ENCODE measurements at regions not wholly inside any gene's neighbourhood (a gene's known extent, or its start where the extent isn't known, plus 50 kb on each side); places are given as distances from the start of the nearest gene placed in this dataset.
A peak's percentile ranks its signal among the peaks of the same experiment; 100 is the strongest.

GRCh38 chr6:22883061-22883717 lies 313.8 kb downstream of the HDGFL1 start:
- Histone ChIP-seq H3K9me3 (ENCODE audit: control insufficient read depth, low read length) (no peaks in the 10 kb centered on the region), H3K4me1 (ENCODE audit: control insufficient read depth, insufficient read depth, low read length) (peaks cover 2% of the 10 kb centered on the region), H3K27me3 (ENCODE audit: control insufficient read depth, insufficient read depth) (no peaks in the 10 kb centered on the region), H3K27ac (ENCODE audit: low read length) (peak overlapping the region; percentile 17), H3K4me3 (ENCODE audit: low read length) (no peak overlapping the region)
- WGBS: 60% methylated on average over 7 of the region's 7 CpGs
- intact Hi-C loops (cut with DNase I): no loop called here
- DNase-seq: no peak
- ATAC-seq: peak; percentile 48 to 50

DNA sequence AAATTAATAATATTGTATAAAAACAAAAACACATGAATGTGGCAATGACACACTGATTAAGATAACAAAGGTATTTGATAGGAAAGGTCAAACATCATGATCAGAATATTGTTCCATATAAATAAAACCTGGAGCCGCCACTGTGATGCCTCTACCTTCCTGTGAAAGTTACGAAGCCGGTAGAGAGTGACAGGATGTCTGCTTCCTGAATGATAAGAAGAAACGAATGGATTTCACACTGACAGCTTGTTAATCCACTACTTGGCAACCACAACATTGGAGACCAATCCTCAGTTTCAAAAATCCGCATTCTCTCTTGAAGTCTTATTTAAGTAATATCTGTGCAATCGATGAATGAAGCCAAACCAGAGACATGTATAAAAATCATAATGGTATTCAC lies 315.1 kb downstream of the HDGFL1 start:
- WGBS: 44% methylated on average over 6 of the region's 6 CpGs
- no peaks in the 10 kb centered on the region for H3K9me3 ChIP-seq (ENCODE audit: control insufficient read depth, low read length)
- no peak for DNase-seq
- ATAC-seq: peak in 1 of 2 donors; percentile 45
- H3K27me3 ChIP-seq (ENCODE audit: control insufficient read depth, insufficient read depth): no peaks in the 10 kb centered on the region
- H3K4me1 ChIP-seq (ENCODE audit: control insufficient read depth, insufficient read depth, low read length): peaks cover 2% of the 10 kb centered on the region
- H3K4me3 ChIP-seq (ENCODE audit: low read length): no peak overlapping the region
- intact Hi-C loops (cut with DNase I): no loop called here
- no peak overlapping the region for H3K27ac ChIP-seq (ENCODE audit: low read length)

- Histone ChIP-seq H3K27ac (ENCODE audit: low read length) (no peak overlapping the region), H3K4me1 (ENCODE audit: control insufficient read depth, insufficient read depth, low read length) (no peaks in the 10 kb centered on the region), H3K4me3 (ENCODE audit: low read length) (no peak overlapping the region), H3K27me3 (ENCODE audit: control insufficient read depth, insufficient read depth) (no peaks in the 10 kb centered on the region), H3K9me3 (ENCODE audit: control insufficient read depth, low read length) (no peaks in the 10 kb centered on the region)
- no peak for DNase-seq
- WGBS: 87% methylated on average over 10 of the region's 10 CpGs
- intact Hi-C loops (cut with DNase I): no loop called here
- ATAC-seq: no peak
Measured at GRCh38 chr6:22886650-22887581, 317.6 kb downstream of the HDGFL1 start.

DNA sequence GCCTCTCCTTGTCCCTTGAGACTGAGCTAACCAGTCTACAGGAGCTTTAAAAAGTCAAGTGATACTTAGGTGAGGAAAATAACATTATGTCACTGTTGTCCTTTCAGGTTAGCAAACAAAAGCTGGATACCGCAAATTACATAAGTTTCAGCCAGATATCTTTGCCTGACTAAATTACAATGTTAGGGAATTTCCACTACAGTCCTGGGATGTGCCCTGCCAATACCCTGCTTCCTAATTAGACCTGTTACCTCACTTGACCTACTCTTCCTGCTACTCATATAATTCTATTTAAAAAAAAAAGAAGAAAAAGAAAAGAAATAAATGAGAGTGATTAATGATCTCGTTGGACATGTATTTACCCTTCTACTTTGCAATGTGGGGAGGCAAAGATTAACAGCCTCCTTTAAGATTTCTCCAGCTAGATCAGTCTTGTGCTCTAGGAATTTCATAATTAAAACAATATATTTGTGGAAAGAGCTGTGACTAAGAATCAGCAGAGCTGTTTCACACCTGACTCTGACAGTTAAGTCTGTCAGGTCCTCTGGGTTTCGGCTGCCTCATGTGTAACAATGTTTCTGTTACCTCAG lies 318.9 kb downstream of the HDGFL1 start:
- ATAC-seq (no peak), DNase-seq (no peak)
- H3K4me3 ChIP-seq (ENCODE audit: low read length): no peak overlapping the region
- no peaks in the 10 kb centered on the region for H3K9me3 ChIP-seq (ENCODE audit: control insufficient read depth, low read length)
- H3K4me1 ChIP-seq (ENCODE audit: control insufficient read depth, insufficient read depth, low read length): no peaks in the 10 kb centered on the region
- H3K27me3 ChIP-seq (ENCODE audit: control insufficient read depth, insufficient read depth): no peaks in the 10 kb centered on the region
- no peak overlapping the region for H3K27ac ChIP-seq (ENCODE audit: low read length)
- WGBS: 53% methylated on average over 3 of the region's 3 CpGs
- intact Hi-C loops (cut with DNase I): no loop called here

DNA sequence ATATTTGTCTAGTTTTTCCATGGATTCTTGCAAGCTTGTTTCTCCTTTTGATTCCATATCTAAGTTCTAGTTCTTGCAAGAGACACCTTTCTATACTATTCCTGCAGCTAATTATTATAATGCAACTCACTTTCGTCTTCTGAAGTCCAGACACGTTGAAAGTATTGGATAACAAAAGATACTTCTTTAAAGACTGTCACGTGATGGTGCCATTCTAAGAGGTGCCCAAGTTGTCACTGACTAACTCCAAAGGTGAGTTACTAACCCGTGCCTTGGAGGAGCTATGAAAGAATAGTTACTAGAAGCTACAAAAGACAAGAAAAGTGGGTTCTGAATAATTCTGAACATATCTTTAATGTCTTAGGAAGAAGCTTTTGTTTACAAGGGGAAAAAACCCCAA lies 322.6 kb downstream of the HDGFL1 start:
- H3K4me3 ChIP-seq (ENCODE audit: low read length): no peak overlapping the region
- H3K27ac ChIP-seq (ENCODE audit: low read length): no peak overlapping the region
- ATAC-seq (no peak), DNase-seq (no peak)
- no peaks in the 10 kb centered on the region for H3K9me3 ChIP-seq (ENCODE audit: control insufficient read depth, low read length)
- no peaks in the 10 kb centered on the region for H3K4me1 ChIP-seq (ENCODE audit: control insufficient read depth, insufficient read depth, low read length)
- WGBS: 87% methylated on average over 4 of the region's 4 CpGs
- intact Hi-C loops (cut with DNase I): no loop called here
- H3K27me3 ChIP-seq (ENCODE audit: control insufficient read depth, insufficient read depth): no peaks in the 10 kb centered on the region

GRCh38 chr6:22892452-22892851 lies 323.1 kb downstream of the HDGFL1 start:
- DNase-seq (no peak), ATAC-seq (peak; percentile 80 to 84)
- peak overlapping the region; percentile 37 for H3K27ac ChIP-seq (ENCODE audit: low read length)
- intact Hi-C loops (cut with DNase I): no loop called here
- WGBS: 33% methylated on average over 2 of the region's 2 CpGs
- H3K27me3 ChIP-seq (ENCODE audit: control insufficient read depth, insufficient read depth): no peaks in the 10 kb centered on the region
- no peak overlapping the region for H3K4me3 ChIP-seq (ENCODE audit: low read length)
- H3K4me1 ChIP-seq (ENCODE audit: control insufficient read depth, insufficient read depth, low read length): no peaks in the 10 kb centered on the region
- no peaks in the 10 kb centered on the region for H3K9me3 ChIP-seq (ENCODE audit: control insufficient read depth, low read length)

DNA sequence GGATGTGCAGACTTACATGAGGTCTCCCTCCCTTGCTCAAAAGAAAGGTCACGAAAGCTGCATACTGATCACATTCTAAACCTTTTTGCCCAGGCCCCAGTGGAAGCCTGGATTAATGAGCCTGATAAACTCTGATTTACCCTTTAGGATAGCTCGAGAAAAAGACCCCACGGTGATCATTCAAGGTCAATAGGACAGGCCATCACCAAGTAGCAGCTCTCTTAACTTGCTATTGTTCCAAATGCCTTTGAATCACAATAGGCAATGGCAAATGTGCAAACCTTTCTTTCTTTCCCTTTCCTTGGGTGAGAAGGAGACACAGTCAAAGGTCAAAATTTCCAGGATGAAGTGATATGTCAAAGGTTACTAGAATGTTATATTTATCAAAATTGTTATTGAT lies 327.3 kb downstream of the HDGFL1 start:
- Histone ChIP-seq H3K27ac (ENCODE audit: low read length) (no peak overlapping the region), H3K4me3 (ENCODE audit: low read length) (no peak overlapping the region), H3K27me3 (ENCODE audit: control insufficient read depth, insufficient read depth) (no peaks in the 10 kb centered on the region), H3K9me3 (ENCODE audit: control insufficient read depth, low read length) (no peaks in the 10 kb centered on the region), H3K4me1 (ENCODE audit: control insufficient read depth, insufficient read depth, low read length) (no peaks in the 10 kb centered on the region)
- intact Hi-C loops (cut with DNase I): no loop called here
- WGBS: 76% methylated on average over 3 of the region's 3 CpGs
- ATAC-seq (no peak), DNase-seq (no peak)

DNA sequence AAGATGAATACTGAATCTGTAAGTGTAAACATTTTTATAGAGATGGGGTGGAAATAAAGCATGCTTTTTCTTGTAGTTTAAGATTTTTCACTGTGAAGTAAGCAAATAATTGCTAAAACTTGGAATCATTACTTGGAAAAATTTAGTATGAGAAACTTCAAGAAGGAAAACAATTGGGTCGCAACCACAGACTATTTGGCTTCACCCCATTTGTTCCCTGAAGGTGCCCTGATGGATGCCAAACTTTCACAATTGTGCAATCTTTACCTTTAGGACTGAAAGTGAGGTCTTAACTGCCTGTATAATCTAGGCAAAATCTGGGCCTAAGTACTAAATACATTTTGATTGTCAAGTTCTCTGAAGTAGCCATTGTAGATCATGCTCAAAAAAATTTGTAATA lies 330.1 kb downstream of the HDGFL1 start:
- no peak overlapping the region for H3K4me3 ChIP-seq (ENCODE audit: low read length)
- no peak for ATAC-seq
- no peaks in the 10 kb centered on the region for H3K27me3 ChIP-seq (ENCODE audit: control insufficient read depth, insufficient read depth)
- 65% methylated on average over 1 of the region's 1 CpG for WGBS
- no peak overlapping the region for H3K27ac ChIP-seq (ENCODE audit: low read length)
- H3K9me3 ChIP-seq (ENCODE audit: control insufficient read depth, low read length): no peaks in the 10 kb centered on the region
- H3K4me1 ChIP-seq (ENCODE audit: control insufficient read depth, insufficient read depth, low read length): no peaks in the 10 kb centered on the region
- no peak for DNase-seq
- intact Hi-C loops (cut with DNase I): no loop called here

DNA sequence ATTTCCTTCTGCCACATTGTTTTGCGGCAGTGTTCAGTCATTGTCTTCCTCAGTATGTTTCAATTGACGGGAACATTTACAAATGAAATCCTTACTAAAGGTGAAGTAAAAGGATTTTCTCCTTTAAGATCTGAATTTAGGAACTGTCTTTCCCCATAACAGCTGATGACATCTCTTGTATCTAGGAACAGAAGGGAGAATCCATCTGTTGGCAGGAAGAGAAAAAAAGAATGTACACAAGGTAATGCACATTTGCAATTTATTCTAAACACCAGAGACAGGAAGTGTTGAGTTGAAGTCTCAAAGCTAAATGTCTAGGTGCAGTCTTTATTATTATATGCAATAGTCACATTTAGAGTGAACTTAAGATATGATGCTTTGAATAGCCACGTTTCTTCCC lies 334.5 kb downstream of the HDGFL1 start:
- intact Hi-C loops (cut with DNase I): loop anchor here in 1 of 4 donors (10.0 kb wide), 1 partner anchor 139 kb away; no protein-coding TSS in a partner anchor
- H3K27ac ChIP-seq (ENCODE audit: low read length): no peak overlapping the region
- DNase-seq: no peak
- H3K4me3 ChIP-seq (ENCODE audit: low read length): no peak overlapping the region
- no peaks in the 10 kb centered on the region for H3K27me3 ChIP-seq (ENCODE audit: control insufficient read depth, insufficient read depth)
- H3K9me3 ChIP-seq (ENCODE audit: control insufficient read depth, low read length): no peaks in the 10 kb centered on the region
- 94% methylated on average over 3 of the region's 3 CpGs for WGBS
- ATAC-seq: no peak
- H3K4me1 ChIP-seq (ENCODE audit: control insufficient read depth, insufficient read depth, low read length): no peaks in the 10 kb centered on the region

DNA sequence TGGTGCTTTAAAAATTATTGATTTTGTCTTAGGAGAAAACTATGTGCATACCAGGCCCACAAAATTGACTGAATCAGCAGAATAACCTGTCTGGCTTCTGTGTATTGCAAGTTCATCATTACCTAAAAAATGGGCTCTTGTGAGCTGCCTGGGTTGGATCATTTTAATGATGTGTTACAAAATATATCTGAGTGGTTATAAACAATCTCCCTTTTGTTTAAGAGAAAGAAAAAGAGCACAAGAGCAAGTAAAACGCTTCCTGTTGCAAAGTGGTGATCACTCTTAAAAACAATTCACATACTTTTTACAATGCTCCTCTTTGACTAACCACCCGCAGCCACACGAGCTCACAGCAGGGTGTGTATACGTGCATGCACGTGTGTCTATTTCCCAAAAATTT lies 335.1 kb downstream of the HDGFL1 start:
- ATAC-seq (no peak), DNase-seq (no peak)
- WGBS: 70% methylated on average over 5 of the region's 5 CpGs
- Histone ChIP-seq H3K4me1 (ENCODE audit: control insufficient read depth, insufficient read depth, low read length) (no peaks in the 10 kb centered on the region), H3K4me3 (ENCODE audit: low read length) (no peak overlapping the region), H3K9me3 (ENCODE audit: control insufficient read depth, low read length) (no peaks in the 10 kb centered on the region), H3K27ac (ENCODE audit: low read length) (no peak overlapping the region), H3K27me3 (ENCODE audit: control insufficient read depth, insufficient read depth) (no peaks in the 10 kb centered on the region)
- intact Hi-C loops (cut with DNase I): loop anchor here in 1 of 4 donors (10.0 kb wide), 1 partner anchor 140 kb away; no protein-coding TSS in a partner anchor

DNA sequence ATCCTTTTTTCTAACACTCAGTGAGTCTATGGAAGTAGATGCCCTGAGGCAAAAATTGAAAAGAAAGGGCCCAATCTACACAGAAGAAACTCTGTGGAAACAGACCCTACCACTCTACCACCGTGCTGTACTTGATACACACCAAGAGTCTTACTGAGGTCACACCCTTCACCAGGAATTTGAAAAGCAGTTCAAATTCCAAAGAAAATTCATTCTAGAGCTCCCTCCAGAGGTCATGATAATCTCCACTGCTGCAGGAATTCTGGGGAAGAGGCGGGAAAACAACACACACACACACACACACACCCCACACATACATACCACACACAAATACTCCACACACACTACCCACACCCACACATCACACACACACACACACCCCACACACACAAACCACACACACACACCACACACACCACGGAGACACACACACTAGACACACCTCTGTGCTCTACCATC lies 336.8 kb downstream of the HDGFL1 start:
- H3K4me1 ChIP-seq (ENCODE audit: control insufficient read depth, insufficient read depth, low read length): no peaks in the 10 kb centered on the region
- H3K9me3 ChIP-seq (ENCODE audit: control insufficient read depth, low read length): no peaks in the 10 kb centered on the region
- no peak for DNase-seq
- intact Hi-C loops (cut with DNase I): loop anchor here in 1 of 4 donors (10.0 kb wide), 1 partner anchor 141 kb away; no protein-coding TSS in a partner anchor
- peak; percentile 31 to 70 for ATAC-seq
- no peak overlapping the region for H3K27ac ChIP-seq (ENCODE audit: low read length)
- H3K4me3 ChIP-seq (ENCODE audit: low read length): no peak overlapping the region
- H3K27me3 ChIP-seq (ENCODE audit: control insufficient read depth, insufficient read depth): no peaks in the 10 kb centered on the region
- 60% methylated on average over 3 of the region's 3 CpGs for WGBS

Measured in right cardiac atrium (tissue), 5 donors.